ENCODE measurements at regions not wholly inside any gene's neighbourhood (a gene's known extent, or its start where the extent isn't known, plus 50 kb on each side); places are given as distances from the start of the nearest gene placed in this dataset.

DNA sequence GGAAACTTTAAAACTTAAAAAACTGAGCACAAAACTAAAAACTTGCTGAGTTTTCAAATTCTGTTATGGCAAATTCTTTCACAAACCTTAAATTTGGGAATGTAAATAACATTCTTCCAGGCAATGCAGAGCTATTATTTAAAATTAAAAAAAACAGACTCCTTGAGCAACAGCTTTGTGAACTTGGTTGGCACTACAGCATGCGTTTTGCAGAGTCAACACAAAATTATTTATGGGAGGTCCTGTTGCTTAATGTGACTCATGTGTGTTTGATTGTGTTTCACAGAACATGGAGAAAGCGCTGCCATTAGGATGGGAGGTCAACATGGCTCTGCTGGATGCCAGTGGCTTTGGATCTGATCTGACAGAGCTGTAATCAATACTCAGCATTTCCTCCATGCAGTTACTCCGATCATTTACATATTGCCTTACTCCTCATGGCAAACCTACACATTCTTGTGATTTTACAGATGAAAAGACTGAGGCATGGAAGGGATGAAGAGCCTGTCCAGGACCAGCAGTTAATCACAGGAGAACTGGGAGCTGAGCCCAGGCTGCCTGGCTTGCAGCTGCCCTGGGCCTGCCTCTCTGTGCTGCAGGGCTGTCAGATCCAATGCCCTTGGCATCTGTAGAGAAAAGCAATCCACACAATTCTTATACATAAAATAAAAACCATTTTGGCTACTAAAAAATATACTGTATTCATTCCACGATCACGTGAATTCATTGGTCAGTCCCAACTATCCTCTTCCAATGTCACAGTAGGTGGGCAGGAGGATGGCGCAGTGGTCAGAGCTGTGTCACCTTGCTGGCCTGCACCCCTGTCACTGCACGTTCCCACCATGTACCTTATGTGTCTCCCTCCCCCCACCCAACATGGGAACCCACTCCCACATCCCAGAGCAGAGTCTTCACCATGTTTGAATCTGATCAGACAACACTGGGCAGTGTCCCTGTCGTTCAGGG lies 200.9 kb downstream of the CXCL12 start:
- Histone ChIP-seq H3K27me3 (no peaks in the 10 kb centered on the region), H3K36me3 (no peaks in the 10 kb centered on the region), H3K4me3 (no peak overlapping the region), H3K27ac (replicated peaks in 1 of 4) (no peak overlapping the region), H3K4me1 (peaks cover 0 to 21% (median 10%) of the 10 kb centered on the region in 4 donors), H3K9me3 (no peaks in the 10 kb centered on the region)
- WGBS, result 88% methylated on average over 7 of the region's 8 CpGs
- peak; percentile 60 for DNase-seq (ENCODE audit: extremely low spot score)
- intact Hi-C loops (cut with DNase I), result no loop called here
- no peak for TF ChIP-seq POLR2A (IDR thresholded peaks at IDR 0.05; ENCODE audit: low read depth)

DNA sequence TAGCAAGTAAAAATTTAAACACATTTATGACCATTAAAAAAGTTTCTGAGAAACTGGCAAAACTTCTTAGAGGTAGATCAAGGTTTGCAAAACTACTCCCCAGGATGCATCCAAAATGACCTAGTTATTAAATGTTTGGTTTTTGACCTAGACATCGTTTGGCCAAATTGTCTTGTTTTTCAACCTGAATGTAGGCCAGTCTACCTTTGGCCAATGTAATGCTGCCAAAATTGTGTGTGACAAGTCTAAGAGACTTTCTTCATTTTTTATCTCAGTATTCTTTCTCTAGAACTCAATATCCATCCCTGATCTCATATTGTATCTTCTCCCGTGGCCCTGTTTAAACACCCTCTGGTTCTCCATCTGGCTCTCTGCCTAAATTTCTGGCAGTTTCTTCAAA lies 202.0 kb downstream of the CXCL12 start:
- no peak overlapping the region for H3K27ac ChIP-seq (replicated peaks in 1 of 4)
- no peaks in the 10 kb centered on the region for H3K9me3 ChIP-seq
- 55% methylated on average over 2 of the region's 2 CpGs for WGBS
- intact Hi-C loops (cut with DNase I), result no loop called here
- DNase-seq (ENCODE audit: extremely low spot score), result no peak
- peaks cover 0 to 21% (median 10%) of the 10 kb centered on the region in 4 donors for H3K4me1 ChIP-seq
- H3K27me3 ChIP-seq, result no peaks in the 10 kb centered on the region
- TF ChIP-seq POLR2A (IDR thresholded peaks at IDR 0.05; ENCODE audit: low read depth) (no peak), POLR2AphosphoS5 (IDR thresholded peaks at IDR 0.05) (no peak), EP300 (IDR thresholded peaks at IDR 0.05) (no peak)
- TF ChIP-seq, protein P1, sequence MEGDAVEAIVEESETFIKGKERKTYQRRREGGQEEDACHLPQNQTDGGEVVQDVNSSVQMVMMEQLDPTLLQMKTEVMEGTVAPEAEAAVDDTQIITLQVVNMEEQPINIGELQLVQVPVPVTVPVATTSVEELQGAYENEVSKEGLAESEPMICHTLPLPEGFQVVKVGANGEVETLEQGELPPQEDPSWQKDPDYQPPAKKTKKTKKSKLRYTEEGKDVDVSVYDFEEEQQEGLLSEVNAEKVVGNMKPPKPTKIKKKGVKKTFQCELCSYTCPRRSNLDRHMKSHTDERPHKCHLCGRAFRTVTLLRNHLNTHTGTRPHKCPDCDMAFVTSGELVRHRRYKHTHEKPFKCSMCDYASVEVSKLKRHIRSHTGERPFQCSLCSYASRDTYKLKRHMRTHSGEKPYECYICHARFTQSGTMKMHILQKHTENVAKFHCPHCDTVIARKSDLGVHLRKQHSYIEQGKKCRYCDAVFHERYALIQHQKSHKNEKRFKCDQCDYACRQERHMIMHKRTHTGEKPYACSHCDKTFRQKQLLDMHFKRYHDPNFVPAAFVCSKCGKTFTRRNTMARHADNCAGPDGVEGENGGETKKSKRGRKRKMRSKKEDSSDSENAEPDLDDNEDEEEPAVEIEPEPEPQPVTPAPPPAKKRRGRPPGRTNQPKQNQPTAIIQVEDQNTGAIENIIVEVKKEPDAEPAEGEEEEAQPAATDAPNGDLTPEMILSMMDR (IDR thresholded peaks at IDR 0.05), result no peak
- H3K4me3 ChIP-seq, result no peak overlapping the region
- H3K36me3 ChIP-seq, result no peaks in the 10 kb centered on the region

DNA sequence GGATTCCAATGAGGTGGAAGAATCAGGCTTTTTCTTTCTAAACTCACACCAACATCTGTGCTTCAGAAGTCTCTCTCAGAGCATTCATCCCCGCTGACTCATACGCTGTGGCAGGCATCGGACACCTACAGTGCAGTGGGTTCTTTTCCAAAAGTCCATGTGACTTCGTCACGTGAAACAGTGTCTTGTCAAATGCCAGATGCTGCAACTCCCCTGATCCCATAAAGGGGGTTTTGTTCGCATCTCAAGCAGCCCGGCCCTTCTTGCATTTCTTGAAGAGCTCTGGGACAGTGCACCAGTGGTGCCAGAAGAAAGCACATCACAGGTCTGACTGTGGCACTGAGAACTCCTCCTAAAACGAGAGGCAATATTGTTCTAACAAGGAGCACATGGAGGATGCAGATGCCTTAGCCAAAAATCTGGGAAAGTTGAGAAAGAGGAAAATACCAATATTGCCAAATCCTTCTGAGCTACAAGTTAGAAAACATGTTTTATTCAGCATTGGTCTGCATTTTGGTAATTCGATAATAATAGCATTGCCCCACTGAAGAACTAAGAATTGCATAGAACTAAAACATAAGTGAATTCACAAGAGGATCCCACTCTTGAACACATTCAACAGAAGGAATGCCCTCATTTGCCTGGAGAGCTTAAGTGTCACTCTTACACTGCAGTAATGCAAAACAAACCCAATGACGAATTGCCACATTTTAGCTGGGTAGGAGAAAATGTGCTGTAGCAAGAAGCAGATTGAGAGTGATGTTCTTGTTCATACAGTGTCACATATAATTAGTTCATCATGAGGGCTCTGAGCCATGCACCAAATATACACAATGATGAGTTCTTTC lies 204.4 kb downstream of the CXCL12 start:
- Histone ChIP-seq H3K27me3 (no peaks in the 10 kb centered on the region), H3K36me3 (no peaks in the 10 kb centered on the region), H3K27ac (replicated peaks in 1 of 4) (peak overlapping the region in 2 of 4 donors; percentile 20 to 23), H3K4me1 (peaks cover 0 to 21% (median 12%) of the 10 kb centered on the region in 4 donors), H3K9me3 (no peaks in the 10 kb centered on the region), H3K4me3 (no peak overlapping the region)
- peak; percentile 92 for DNase-seq (ENCODE audit: extremely low spot score)
- TF ChIP-seq POLR2AphosphoS5 (IDR thresholded peaks at IDR 0.05), result peak in 1 of 2 donors; percentile 17
- no peak for TF ChIP-seq EP300 (IDR thresholded peaks at IDR 0.05)
- TF ChIP-seq, protein P1 (IDR thresholded peaks at IDR 0.05), result no peak
- TF ChIP-seq POLR2A (IDR thresholded peaks at IDR 0.05; ENCODE audit: low read depth), result no peak
- WGBS, result 62% methylated on average over 10 of the region's 10 CpGs
- intact Hi-C loops (cut with DNase I), result no loop called here

DNA sequence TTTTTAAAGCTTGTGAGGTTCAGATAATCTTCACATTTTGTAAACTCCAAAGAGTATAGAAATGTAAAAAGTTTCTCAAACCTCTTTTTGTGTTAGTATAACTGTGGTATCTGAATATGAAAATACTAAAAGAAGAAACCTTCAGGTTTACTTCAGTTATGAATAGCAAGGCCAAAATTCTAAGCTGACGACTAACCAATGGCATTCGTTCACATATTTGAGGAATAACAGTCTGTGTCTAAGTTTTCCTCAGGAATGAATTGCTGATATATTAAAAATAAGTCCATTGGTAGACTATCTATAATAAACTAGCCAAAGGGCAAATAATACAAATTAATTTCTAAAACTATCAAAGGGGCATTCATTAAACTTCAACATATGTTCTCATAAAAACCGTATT lies 206.0 kb downstream of the CXCL12 start:
- peaks cover 0 to 19% (median 14%) of the 10 kb centered on the region in 4 donors for H3K4me1 ChIP-seq
- H3K9me3 ChIP-seq, result no peaks in the 10 kb centered on the region
- WGBS, result 96% methylated on average over 3 of the region's 3 CpGs
- intact Hi-C loops (cut with DNase I), result no loop called here
- no peak overlapping the region for H3K27ac ChIP-seq (replicated peaks in 1 of 4)
- H3K36me3 ChIP-seq, result no peaks in the 10 kb centered on the region
- TF ChIP-seq POLR2AphosphoS5 (IDR thresholded peaks at IDR 0.05) (no peak), EP300 (IDR thresholded peaks at IDR 0.05) (no peak), POLR2A (IDR thresholded peaks at IDR 0.05; ENCODE audit: low read depth) (no peak)
- TF ChIP-seq, protein P1 (IDR thresholded peaks at IDR 0.05), result no peak
- H3K27me3 ChIP-seq, result no peaks in the 10 kb centered on the region
- no peak for DNase-seq (ENCODE audit: extremely low spot score)
- no peak overlapping the region for H3K4me3 ChIP-seq

DNA sequence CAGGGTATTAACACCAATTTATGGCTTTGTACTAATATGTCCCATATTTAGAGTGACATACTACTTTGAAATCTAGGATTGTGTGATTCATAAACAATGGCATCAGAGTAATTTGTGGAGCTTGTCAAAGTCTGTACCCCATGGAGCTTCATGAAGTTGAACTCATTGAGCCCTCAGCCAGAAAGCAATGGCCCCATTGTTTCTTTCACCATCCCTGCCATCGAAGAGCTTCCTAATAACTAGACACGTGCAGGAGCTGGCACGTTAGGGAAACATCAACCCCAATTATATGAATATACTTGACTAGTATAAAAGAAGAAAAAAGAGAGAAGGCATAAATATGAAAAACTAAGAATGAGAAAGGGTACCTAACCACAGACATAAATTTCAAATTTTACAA lies 206.6 kb downstream of the CXCL12 start:
- H3K4me1 ChIP-seq, result peaks cover 0 to 23% (median 19%) of the 10 kb centered on the region in 4 donors
- no peak overlapping the region for H3K27ac ChIP-seq (replicated peaks in 1 of 4)
- H3K9me3 ChIP-seq, result no peaks in the 10 kb centered on the region
- TF ChIP-seq EP300 (IDR thresholded peaks at IDR 0.05) (no peak), POLR2A (IDR thresholded peaks at IDR 0.05; ENCODE audit: low read depth) (no peak), POLR2AphosphoS5 (IDR thresholded peaks at IDR 0.05) (no peak)
- TF ChIP-seq, protein P1 (IDR thresholded peaks at IDR 0.05), result no peak
- DNase-seq (ENCODE audit: extremely low spot score), result peak; percentile 57
- H3K36me3 ChIP-seq, result no peaks in the 10 kb centered on the region
- H3K4me3 ChIP-seq, result no peak overlapping the region
- no peaks in the 10 kb centered on the region for H3K27me3 ChIP-seq
- intact Hi-C loops (cut with DNase I), result no loop called here
- WGBS, result 87% methylated on average over 3 of the region's 3 CpGs
